ENCODE measurements at regions not wholly inside any gene's neighbourhood (a gene's known extent, or its start where the extent isn't known, plus 50 kb on each side); places are given as distances from the start of the nearest gene placed in this dataset.

DNA sequence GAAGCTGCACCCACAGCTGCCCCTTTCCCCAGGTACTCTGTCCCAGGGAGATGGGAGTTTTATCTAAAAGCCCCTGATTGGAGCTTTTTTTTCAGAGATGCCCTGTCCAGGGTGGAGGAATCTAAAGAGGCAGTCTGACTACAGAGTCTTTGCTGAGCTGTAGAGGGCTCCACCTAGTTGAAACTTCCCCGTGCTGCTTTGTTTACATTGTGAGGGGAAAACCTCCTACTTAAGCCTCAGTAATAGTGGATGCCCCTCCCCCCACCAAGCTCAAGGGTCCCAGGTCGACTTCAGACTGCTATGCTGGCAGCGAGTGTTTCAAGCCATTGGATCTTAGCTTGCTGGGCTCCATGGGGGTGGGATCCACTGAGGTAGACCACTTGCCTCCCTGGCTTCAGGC lies 470.1 kb upstream of the LARGE1 start:
- Mint-ChIP-seq H3K4me3 (no peak overlapping the region), H3K27ac (no peak overlapping the region), H3K9me3 (ENCODE audit: insufficient read depth) (peaks cover 2% of the 10 kb centered on the region), H3K4me1 (no peaks in the 10 kb centered on the region), H3K27me3 (no peaks in the 10 kb centered on the region)
- POLR2A ChIA-PET: no interaction called here
- Histone ChIP-seq H3K4me1 (ENCODE audit: control insufficient read depth in 2 of 2, insufficient read depth in 2 of 2, low read length in 2 of 2) (no peaks in the 10 kb centered on the region), H3K4me2 (replicated peaks; ENCODE audit: low read depth, low read length, poor library complexity, severe bottlenecking) (no peak overlapping the region), H3K27ac (ENCODE audit: low read length in 2 of 2) (no peak overlapping the region), H3K9me3 (ENCODE audit: control extremely low read depth in 1 of 3, control insufficient read depth in 2 of 3, insufficient read depth in 1 of 3, low read length in 2 of 3) (peaks cover 0 to 11% (median 0%) of the 10 kb centered on the region in 3 donors), H3K27me3 (replicated peaks in 1 of 4; ENCODE audit: control extremely low read depth in 1 of 4, control insufficient read depth in 3 of 4, insufficient read depth in 4 of 4, low read length in 3 of 4) (no peaks in the 10 kb centered on the region), H3K36me3 (replicated peaks in 1 of 2; ENCODE audit: control extremely low read depth in 1 of 2, control insufficient read depth in 1 of 2, extremely low read depth in 1 of 2, insufficient read depth in 2 of 2, low read length in 1 of 2) (no peaks in the 10 kb centered on the region), H4K20me1 (ENCODE audit: control insufficient read depth, insufficient read depth, low read length, poor library complexity, severe bottlenecking) (no peaks in the 10 kb centered on the region), H2AFZ (ENCODE audit: insufficient read depth, low read depth, low read length, poor library complexity, severe bottlenecking) (no peak overlapping the region), H3K79me2 (ENCODE audit: control insufficient read depth, insufficient read depth, low read length) (no peaks in the 10 kb centered on the region), H3K4me3 (ENCODE audit: control extremely low read depth in 1 of 5, extremely low read depth in 1 of 5, insufficient read depth in 1 of 5, low read depth in 2 of 5, low read length in 4 of 5) (no peak overlapping the region), H3K9ac (ENCODE audit: low read length) (no peak overlapping the region)
- no peak for DNase-seq
- intact Hi-C loops (cut with micrococcal nuclease): no loop called here
- TF ChIP-seq, protein P1, sequence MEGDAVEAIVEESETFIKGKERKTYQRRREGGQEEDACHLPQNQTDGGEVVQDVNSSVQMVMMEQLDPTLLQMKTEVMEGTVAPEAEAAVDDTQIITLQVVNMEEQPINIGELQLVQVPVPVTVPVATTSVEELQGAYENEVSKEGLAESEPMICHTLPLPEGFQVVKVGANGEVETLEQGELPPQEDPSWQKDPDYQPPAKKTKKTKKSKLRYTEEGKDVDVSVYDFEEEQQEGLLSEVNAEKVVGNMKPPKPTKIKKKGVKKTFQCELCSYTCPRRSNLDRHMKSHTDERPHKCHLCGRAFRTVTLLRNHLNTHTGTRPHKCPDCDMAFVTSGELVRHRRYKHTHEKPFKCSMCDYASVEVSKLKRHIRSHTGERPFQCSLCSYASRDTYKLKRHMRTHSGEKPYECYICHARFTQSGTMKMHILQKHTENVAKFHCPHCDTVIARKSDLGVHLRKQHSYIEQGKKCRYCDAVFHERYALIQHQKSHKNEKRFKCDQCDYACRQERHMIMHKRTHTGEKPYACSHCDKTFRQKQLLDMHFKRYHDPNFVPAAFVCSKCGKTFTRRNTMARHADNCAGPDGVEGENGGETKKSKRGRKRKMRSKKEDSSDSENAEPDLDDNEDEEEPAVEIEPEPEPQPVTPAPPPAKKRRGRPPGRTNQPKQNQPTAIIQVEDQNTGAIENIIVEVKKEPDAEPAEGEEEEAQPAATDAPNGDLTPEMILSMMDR (IDR thresholded peaks at IDR 0.05): no peak
- no peak for TF ChIP-seq EZH2 (IDR thresholded peaks at IDR 0.05; ENCODE audit: borderline replicate concordance, insufficient read depth, low read depth, low read length, poor library complexity, severe bottlenecking)
- CTCF ChIA-PET: no interaction called here
- ATAC-seq (ENCODE audit: low read depth): no peak
- WGBS (ENCODE audit: insufficient coverage): 72% methylated on average over 2 of the region's 3 CpGs

DNA sequence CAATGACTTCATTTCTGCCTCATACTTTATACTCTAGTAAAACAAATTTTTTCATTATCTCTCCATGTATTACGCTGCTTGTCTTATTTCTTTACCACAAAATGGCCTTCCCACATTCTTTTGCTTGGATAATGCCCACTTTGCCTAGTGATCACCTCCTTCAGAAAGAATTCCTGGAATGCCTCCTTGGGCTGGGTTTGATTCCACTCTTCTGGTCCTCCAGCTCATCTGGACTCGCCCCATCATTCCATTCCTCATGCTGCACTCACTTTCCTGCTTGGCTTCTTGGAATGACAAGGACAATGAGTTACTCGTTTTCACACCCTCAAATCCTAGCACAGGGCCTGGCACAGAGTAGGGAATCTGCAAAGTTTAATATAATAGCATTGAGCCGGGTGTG lies 475.1 kb upstream of the LARGE1 start:
- Histone ChIP-seq H3K27me3 (replicated peaks in 1 of 4; ENCODE audit: control extremely low read depth in 1 of 4, control insufficient read depth in 3 of 4, insufficient read depth in 4 of 4, low read length in 3 of 4) (no peaks in the 10 kb centered on the region), H3K4me3 (ENCODE audit: control extremely low read depth in 1 of 5, extremely low read depth in 1 of 5, insufficient read depth in 1 of 5, low read depth in 2 of 5, low read length in 4 of 5) (no peak overlapping the region), H3K4me2 (replicated peaks; ENCODE audit: low read depth, low read length, poor library complexity, severe bottlenecking) (no peak overlapping the region), H3K9ac (ENCODE audit: low read length) (no peak overlapping the region), H3K79me2 (ENCODE audit: control insufficient read depth, insufficient read depth, low read length) (no peaks in the 10 kb centered on the region), H3K27ac (ENCODE audit: low read length in 2 of 2) (no peak overlapping the region), H3K9me3 (ENCODE audit: control extremely low read depth in 1 of 3, control insufficient read depth in 2 of 3, insufficient read depth in 1 of 3, low read length in 2 of 3) (peaks cover 0 to 7% (median 0%) of the 10 kb centered on the region in 3 donors), H2AFZ (ENCODE audit: insufficient read depth, low read depth, low read length, poor library complexity, severe bottlenecking) (no peak overlapping the region), H4K20me1 (ENCODE audit: control insufficient read depth, insufficient read depth, low read length, poor library complexity, severe bottlenecking) (no peaks in the 10 kb centered on the region), H3K36me3 (replicated peaks in 1 of 2; ENCODE audit: control extremely low read depth in 1 of 2, control insufficient read depth in 1 of 2, extremely low read depth in 1 of 2, insufficient read depth in 2 of 2, low read length in 1 of 2) (no peaks in the 10 kb centered on the region), H3K4me1 (ENCODE audit: control insufficient read depth in 2 of 2, insufficient read depth in 2 of 2, low read length in 2 of 2) (no peaks in the 10 kb centered on the region)
- DNase-seq: no peak
- Mint-ChIP-seq H3K27ac (no peak overlapping the region), H3K4me1 (no peaks in the 10 kb centered on the region), H3K27me3 (no peaks in the 10 kb centered on the region), H3K9me3 (ENCODE audit: insufficient read depth) (peaks cover 7% of the 10 kb centered on the region), H3K4me3 (no peak overlapping the region)
- TF ChIP-seq EZH2 (IDR thresholded peaks at IDR 0.05; ENCODE audit: borderline replicate concordance, insufficient read depth, low read depth, low read length, poor library complexity, severe bottlenecking): no peak
- no peak for ATAC-seq (ENCODE audit: low read depth)
- WGBS (ENCODE audit: insufficient coverage): 75% methylated on average over 3 of the region's 4 CpGs
- intact Hi-C loops (cut with micrococcal nuclease): no loop called here
- CTCF ChIA-PET: no interaction called here
- POLR2A ChIA-PET: no interaction called here

Measured in B cell (primary cell).